Lower leg skin (tissue), 4 donors: ENCODE measurements at regions not wholly inside any gene's neighbourhood (a gene's known extent, or its start where the extent isn't known, plus 50 kb on each side); places are given as distances from the start of the nearest gene placed in this dataset.

Source experiments
- DNase-seq, 2 donors: peaks; one replicate each; pipeline ENCODE4 v3.0.0-alpha.2; 2019; ENCODE audit warnings: low spot score in 2 of 2
- H3K4me3 ChIP-seq: fragments of 200-600 bp; sonication (generic); 2 replicates; pipeline ENCODE4 v1.5.1; 2017; ENCODE audit warnings: mild to moderate bottlenecking, low read depth; ENCODE audit not compliant: poor library complexity, severe bottlenecking
- POLR2A ChIP-seq, 2 donors: fragments of 450-650 bp; IDR thresholded peaks; one replicate each; pipeline ENCODE4 v1.6.1; 2016 to 2017; ENCODE audit warnings: antibody characterized with exemption in 2 of 2, mild to moderate bottlenecking in 1 of 2, moderate library complexity in 1 of 2
- WGBS, 2 donors: methylation state at CpG; one replicate each; pipeline ENCODE4 v1.1.5; 2018; 5-methylcytosine and 5-hydroxymethylcytosine counted together
- intact Hi-C: fragments of 100-400 bp; cut with DNase I; formaldehyde crosslinking; loops from one replicate; pipeline ENCODE4 v1.15.0; 2023; ENCODE audit warnings: low total_unique reads
- TF ChIP-seq, protein P1 (sequence below), 3 donors: fragments of 450-650 bp; IDR thresholded peaks; one replicate each; pipeline ENCODE4 v1.5.1; 2016; ENCODE audit warnings: antibody characterized with exemption in 3 of 3, mild to moderate bottlenecking in 3 of 3, moderate library complexity in 2 of 3

DNA sequence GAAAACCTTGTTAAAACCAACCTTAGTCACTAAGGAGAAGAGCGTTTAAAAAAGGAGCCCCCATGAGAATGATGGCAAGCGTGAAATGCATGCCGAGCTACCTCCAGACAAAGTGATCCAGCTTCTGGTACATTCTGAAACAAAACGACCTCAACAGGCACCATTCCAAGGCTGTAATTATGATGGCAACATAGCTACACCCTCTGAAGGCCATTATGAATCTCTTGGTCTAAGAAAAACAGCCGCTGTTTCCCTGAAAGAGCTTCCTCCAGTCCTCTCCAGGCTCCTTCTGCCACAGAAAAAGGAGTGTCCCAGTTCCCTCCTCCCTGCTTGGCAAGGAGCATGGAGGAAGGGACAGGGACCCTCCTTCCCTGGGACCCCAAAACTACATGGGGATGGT is 50.0 kb upstream of the ABLIM1 start:
- 65 to 77% methylated on average over 5 of the region's 5 CpGs for WGBS, 2 donors
- intact Hi-C loops = loop anchor here (10.0 kb wide), 1 partner anchor 153 kb away; no protein-coding TSS in a partner anchor
- no peak for DNase-seq
- no peak for TF ChIP-seq POLR2A (IDR thresholded peaks at IDR 0.05)
- TF ChIP-seq, protein P1, sequence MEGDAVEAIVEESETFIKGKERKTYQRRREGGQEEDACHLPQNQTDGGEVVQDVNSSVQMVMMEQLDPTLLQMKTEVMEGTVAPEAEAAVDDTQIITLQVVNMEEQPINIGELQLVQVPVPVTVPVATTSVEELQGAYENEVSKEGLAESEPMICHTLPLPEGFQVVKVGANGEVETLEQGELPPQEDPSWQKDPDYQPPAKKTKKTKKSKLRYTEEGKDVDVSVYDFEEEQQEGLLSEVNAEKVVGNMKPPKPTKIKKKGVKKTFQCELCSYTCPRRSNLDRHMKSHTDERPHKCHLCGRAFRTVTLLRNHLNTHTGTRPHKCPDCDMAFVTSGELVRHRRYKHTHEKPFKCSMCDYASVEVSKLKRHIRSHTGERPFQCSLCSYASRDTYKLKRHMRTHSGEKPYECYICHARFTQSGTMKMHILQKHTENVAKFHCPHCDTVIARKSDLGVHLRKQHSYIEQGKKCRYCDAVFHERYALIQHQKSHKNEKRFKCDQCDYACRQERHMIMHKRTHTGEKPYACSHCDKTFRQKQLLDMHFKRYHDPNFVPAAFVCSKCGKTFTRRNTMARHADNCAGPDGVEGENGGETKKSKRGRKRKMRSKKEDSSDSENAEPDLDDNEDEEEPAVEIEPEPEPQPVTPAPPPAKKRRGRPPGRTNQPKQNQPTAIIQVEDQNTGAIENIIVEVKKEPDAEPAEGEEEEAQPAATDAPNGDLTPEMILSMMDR (IDR thresholded peaks at IDR 0.05) = no peak
- no peak overlapping the region for H3K4me3 ChIP-seq

DNA sequence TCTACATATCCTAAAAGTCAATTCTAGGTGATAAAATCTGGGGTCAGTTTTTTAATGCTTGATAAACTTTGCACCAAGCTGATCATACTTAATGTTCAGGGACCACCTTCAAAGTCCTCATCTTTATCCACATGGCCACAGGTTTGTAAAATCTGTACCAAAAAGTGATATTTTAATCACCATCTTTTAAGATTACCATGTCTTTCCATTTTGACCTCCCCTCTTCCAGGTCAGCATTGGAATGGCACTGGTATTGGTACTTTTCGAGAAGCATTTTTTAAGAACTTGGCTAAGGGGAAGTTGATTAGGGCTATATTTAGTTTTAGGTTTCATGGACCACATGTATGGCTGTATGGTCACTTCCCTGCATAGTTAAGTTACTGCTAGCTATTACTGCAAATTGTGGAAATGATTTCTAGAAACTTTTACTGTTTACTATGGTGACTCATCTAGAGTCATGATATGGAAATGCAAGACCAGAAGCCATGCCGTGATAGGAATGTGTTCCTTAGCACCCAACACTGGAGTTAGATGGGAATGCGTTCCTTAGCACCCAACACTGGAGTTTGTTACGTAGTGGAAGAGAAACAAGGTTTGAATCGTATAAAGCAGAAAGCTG is 50.8 kb upstream of the ABLIM1 start:
- intact Hi-C loops = loop anchor here (10.0 kb wide), 1 partner anchor 154 kb away; no protein-coding TSS in a partner anchor
- 81 to 83% methylated on average over 5 of the region's 5 CpGs for WGBS, 2 donors
- DNase-seq = no peak
- no peak overlapping the region for H3K4me3 ChIP-seq
- no peak for TF ChIP-seq POLR2A (IDR thresholded peaks at IDR 0.05)
- TF ChIP-seq, protein P1 (IDR thresholded peaks at IDR 0.05) = no peak

DNA sequence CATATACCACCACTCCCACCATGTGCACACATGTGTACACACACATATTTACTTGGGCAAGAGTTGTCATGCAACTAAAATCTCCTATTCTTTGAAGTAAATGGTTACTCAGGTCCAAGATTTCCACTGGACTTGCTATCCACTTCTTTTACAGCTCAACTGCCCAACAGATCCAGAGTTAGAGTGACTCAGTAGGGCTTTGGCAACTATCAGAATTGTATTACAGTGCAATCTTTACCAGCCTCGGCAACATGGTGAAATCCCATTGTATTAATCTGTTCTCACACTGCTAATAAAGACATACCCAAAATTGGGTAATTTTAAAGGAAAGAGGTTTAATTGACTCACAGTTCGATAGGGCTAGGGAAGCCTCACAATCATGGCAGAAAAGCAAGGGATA is 51.9 kb upstream of the ABLIM1 start:
- intact Hi-C loops = loop anchor here (10.0 kb wide), 1 partner anchor 155 kb away; no protein-coding TSS in a partner anchor
- TF ChIP-seq, protein P1 (IDR thresholded peaks at IDR 0.05) = no peak
- no peak for TF ChIP-seq POLR2A (IDR thresholded peaks at IDR 0.05)

DNA sequence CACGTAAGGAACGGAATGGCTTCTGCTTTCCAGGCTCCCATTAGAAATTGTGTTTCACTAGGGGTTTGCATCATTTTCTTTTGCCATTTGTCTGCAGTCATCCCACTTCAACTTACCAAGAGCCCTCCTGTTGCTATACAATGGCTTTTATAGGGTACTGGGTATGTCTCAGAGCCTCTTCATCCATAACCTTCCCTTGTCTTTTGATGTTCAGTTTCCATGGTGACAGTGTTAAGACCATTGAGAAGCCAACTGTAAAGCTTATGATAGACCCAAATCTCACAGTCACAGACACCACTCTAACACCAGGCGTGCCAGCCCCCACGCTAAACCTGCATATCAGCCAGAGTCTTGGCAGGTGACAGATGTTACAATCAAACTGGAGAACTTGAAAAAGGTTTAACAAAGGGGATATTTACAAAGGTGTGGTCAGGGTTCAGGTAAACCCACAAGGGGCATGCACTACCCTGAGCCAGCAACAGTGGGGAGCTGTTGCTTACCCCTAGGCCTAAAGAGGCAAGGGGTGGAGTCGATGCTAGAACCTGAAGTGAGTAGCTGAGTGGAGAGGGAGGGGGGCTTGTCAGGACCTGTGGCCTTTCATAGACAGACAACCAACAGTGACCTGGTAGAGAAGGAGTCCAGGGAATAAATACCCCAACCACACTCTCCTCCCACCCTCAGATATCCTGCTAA is 53.2 kb upstream of the ABLIM1 start:
- DNase-seq = no peak
- 95% methylated on average over 5 of the region's 5 CpGs for WGBS, 2 donors
- H3K4me3 ChIP-seq = no peak overlapping the region
- no peak for TF ChIP-seq POLR2A (IDR thresholded peaks at IDR 0.05)
- TF ChIP-seq, protein P1 (IDR thresholded peaks at IDR 0.05) = no peak
- intact Hi-C loops = no loop called here

More for the DNA sequence above, 51.9 kb upstream of the ABLIM1 start:
- WGBS, 2 donors = 87% methylated on average over 2 of the region's 2 CpGs
- no peak for DNase-seq
- no peak overlapping the region for H3K4me3 ChIP-seq

DNA sequence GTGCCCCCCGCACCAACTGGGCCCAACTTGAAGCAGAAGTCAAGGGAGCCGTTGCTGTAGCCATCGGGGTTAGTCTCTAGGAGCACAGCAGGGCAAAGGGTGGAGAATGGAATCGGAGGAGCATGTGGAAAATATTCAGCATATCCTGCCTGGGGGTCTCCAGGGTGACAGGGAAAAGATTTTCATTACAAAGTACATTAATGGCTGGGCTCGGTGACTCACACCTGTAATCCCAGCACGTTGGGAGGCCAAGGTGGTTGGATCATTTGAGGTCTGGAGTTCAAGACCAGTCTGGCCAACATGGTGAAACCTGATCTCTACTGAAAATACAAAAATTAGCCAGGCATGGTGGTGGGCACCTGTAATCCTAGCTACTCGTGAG is 53.8 kb upstream of the ABLIM1 start:
- intact Hi-C loops = no loop called here

More for the DNA sequence above, 53.8 kb upstream of the ABLIM1 start:
- no peak for TF ChIP-seq POLR2A (IDR thresholded peaks at IDR 0.05)
- TF ChIP-seq, protein P1 (IDR thresholded peaks at IDR 0.05) = no peak
- no peak overlapping the region for H3K4me3 ChIP-seq
- WGBS, 2 donors = 91 to 92% methylated on average over 7 of the region's 7 CpGs
- no peak for DNase-seq
